ENCODE measurements at regions not wholly inside any gene's neighbourhood (a gene's known extent, or its start where the extent isn't known, plus 50 kb on each side); places are given as distances from the start of the nearest gene placed in this dataset.

- DNase-seq: no peak
These were observed 409.5 kb upstream of the REG3G start for GRCh38 chr2:78615956-78616355.

- no peak for DNase-seq
These were observed 391.1 kb upstream of the REG3G start for GRCh38 chr2:78634425-78634824.

- DNase-seq: no peak
These were observed 380.6 kb upstream of the REG3G start for GRCh38 chr2:78644854-78645253.

GRCh38 chr2:78646533-78647364, 378.8 kb upstream of the REG3G start:
- DNase-seq: no peak

- no peak for DNase-seq
These were observed 376.9 kb upstream of the REG3G start for GRCh38 chr2:78648558-78648957.

- no peak for DNase-seq
These were observed 370.6 kb upstream of the REG3G start for GRCh38 chr2:78654941-78655340.

GRCh38 chr2:78676921-78677696, 348.4 kb upstream of the REG3G start:
- no peak for DNase-seq

GRCh38 chr2:78677774-78678173, 347.7 kb upstream of the REG3G start:
- no peak for DNase-seq

GRCh38 chr2:78681386-78681785, 344.1 kb upstream of the REG3G start:
- no peak for DNase-seq

- no peak for DNase-seq
These were observed 342.7 kb upstream of the REG3G start for GRCh38 chr2:78682781-78683180.

GRCh38 chr2:78686625-78687153, 338.8 kb upstream of the REG3G start:
- DNase-seq: no peak

- DNase-seq: no peak
These were observed 325.8 kb upstream of the REG3G start for GRCh38 chr2:78699696-78700095.

- DNase-seq: no peak
These were observed 324.0 kb upstream of the REG3G start for GRCh38 chr2:78701546-78701945.

GRCh38 chr2:78707776-78708386, 317.6 kb upstream of the REG3G start:
- no peak for DNase-seq

- no peak for DNase-seq
These were observed 314.7 kb upstream of the REG3G start for GRCh38 chr2:78710632-78711375.

GRCh38 chr2:78715293-78715692, 310.2 kb upstream of the REG3G start:
- no peak for DNase-seq

GRCh38 chr2:78718024-78718423, 307.5 kb upstream of the REG3G start:
- DNase-seq: no peak

- no peak for DNase-seq
These were observed 307.0 kb upstream of the REG3G start for GRCh38 chr2:78718473-78718872.

- DNase-seq: no peak
These were observed 304.0 kb upstream of the REG3G start for GRCh38 chr2:78721355-78722033.

- no peak for DNase-seq
These were observed 291.3 kb upstream of the REG3G start for GRCh38 chr2:78734221-78734620.

GRCh38 chr2:78739282-78739681, 286.2 kb upstream of the REG3G start:
- DNase-seq: no peak

- no peak for DNase-seq
These were observed 275.9 kb upstream of the REG3G start for GRCh38 chr2:78749638-78750037.

Data from NCI-H2029 treated with DMSO at 0.1 percent for 48 hours (cell line).